ENCODE measurements at regions not wholly inside any gene's neighbourhood (a gene's known extent, or its start where the extent isn't known, plus 50 kb on each side); places are given as distances from the start of the nearest gene placed in this dataset.
"Not testable (repeated sequence)": the region's sequence is repeated elsewhere in the genome, so short reads cannot be mapped to it uniquely, and the experiment has no call there.

DNA sequence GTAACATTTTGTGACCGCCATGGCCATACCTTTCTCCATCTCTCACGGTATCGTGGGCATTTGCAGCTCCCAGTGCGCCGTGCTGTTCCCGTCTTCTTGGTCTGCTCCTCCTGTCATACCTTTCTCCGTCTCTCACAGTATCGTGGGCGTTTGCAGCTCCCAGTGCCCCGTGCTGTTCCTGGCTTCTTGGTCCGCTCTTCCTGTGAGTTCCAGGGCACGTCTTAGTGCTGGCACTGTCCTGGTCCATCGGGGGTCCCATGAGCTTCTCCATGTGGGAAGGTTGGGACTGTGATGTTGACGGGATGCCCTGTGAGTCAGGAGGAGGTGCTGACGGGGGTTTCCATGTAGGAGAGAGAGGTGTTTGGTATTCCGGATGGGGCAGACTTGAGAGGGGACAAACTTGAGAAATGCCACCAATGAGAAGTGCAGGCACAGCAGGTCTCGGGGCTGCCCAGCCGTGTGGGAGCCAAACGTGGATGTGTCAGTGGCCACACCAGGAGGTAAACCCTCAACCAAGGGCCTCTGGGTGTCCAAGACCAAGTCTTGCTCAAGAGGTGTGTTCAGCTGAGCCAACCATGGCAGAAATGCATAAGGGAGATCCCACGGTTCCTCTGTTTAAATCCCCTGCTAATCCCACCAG, 84.7 kb upstream of the TNK2 start:
- H3K4me2 ChIP-seq (ENCODE audit: low read depth, low read length); intact Hi-C loops (cut with micrococcal nuclease; ENCODE audit: unreplicated experiment); H3K4me1 ChIP-seq (ENCODE audit: insufficient read depth, low read length); H3K79me2 ChIP-seq (ENCODE audit: insufficient read depth, low read length); H3K27ac ChIP-seq (ENCODE audit: extremely low read length, insufficient read depth, low read length); ATAC-seq; CTCF ChIA-PET (ENCODE audit: low intra/inter-chr PET ratio, low total read pairs); DNase-seq (ENCODE audit: low spot score); H3K9me3 ChIP-seq (ENCODE audit: low read length); H3K36me3 ChIP-seq (replicated peaks in 1 of 2; ENCODE audit: control insufficient read depth in 1 of 2, insufficient read depth in 2 of 2, low read length in 2 of 2); POLR2A ChIA-PET; H3K9ac ChIP-seq (ENCODE audit: insufficient read depth, low read depth, low read length); H2AFZ ChIP-seq (ENCODE audit: low read length); H3K27me3 ChIP-seq (ENCODE audit: control insufficient read depth in 1 of 2, insufficient read depth in 2 of 2, low read length in 2 of 2); in situ Hi-C loops (cut with HindIII; ENCODE audit: extremely low pct_ligation_motif_present, low pct_unique_long_range_greater_than_20kb); FAIRE-seq; BruUV-seq (replicated peaks); H3K4me3 ChIP-seq (replicated peaks in 1 of 3; ENCODE audit: insufficient read depth in 1 of 3, low read depth in 2 of 3, low read length in 3 of 3); H4K20me1 ChIP-seq (ENCODE audit: insufficient read depth, low read length): not testable (repeated sequence)
- 75% methylated on average over 17 of the region's 20 CpGs for WGBS (ENCODE audit: low lambda C conversion rate)

DNA sequence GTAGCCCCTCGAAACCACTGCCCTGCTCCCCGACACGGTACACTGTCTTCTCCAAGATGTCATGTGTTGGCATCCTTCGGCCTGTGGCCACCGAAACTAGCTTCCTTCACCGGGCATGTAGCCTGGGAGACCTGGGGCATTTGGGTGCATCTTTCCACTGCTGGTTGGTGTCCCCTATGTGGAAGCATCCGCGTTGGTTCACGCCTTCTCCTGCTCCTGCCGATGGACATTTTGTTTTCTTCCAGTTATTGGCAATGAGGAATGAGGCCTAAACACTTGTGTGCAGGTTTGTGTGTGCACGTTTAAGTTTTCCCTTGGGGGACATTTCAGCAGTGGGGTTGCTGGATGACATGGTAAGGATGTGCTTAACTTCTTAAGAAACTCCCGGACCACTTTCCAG, 83.6 kb upstream of the TNK2 start:
- POLR2A ChIA-PET: not testable (repeated sequence)

DNA sequence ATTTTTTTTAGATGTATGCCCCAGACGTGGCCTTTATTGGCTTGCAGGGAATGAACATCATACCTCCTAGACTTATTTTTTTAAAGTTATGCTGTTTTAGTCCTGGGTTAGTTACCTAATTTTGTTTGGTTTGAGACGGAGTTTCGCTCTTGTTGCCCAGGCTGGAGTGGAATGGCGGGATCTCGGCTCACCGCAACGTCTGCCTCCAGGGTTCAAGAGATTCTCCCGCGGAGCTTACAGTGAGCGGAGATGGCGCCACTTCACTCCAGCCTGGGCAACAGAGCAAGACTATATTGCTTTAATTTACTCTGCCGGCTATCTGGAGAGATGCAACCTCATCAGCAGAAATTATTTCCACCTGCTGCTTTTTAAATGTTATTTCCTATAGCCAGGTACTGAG, 82.9 kb upstream of the TNK2 start:
- DNase-seq (ENCODE audit: low spot score); BruUV-seq (replicated peaks); FAIRE-seq; H3K79me2 ChIP-seq (ENCODE audit: insufficient read depth, low read length); CTCF ChIA-PET (ENCODE audit: low intra/inter-chr PET ratio, low total read pairs); H4K20me1 ChIP-seq (ENCODE audit: insufficient read depth, low read length); POLR2A ChIA-PET; ATAC-seq; H3K27ac ChIP-seq (ENCODE audit: extremely low read length, insufficient read depth, low read length); in situ Hi-C loops (cut with HindIII; ENCODE audit: extremely low pct_ligation_motif_present, low pct_unique_long_range_greater_than_20kb); H3K36me3 ChIP-seq (replicated peaks in 1 of 2; ENCODE audit: control insufficient read depth in 1 of 2, insufficient read depth in 2 of 2, low read length in 2 of 2); H3K4me3 ChIP-seq (replicated peaks in 1 of 3; ENCODE audit: insufficient read depth in 1 of 3, low read depth in 2 of 3, low read length in 3 of 3); H2AFZ ChIP-seq (ENCODE audit: low read length); intact Hi-C loops (cut with micrococcal nuclease; ENCODE audit: unreplicated experiment); H3K27me3 ChIP-seq (ENCODE audit: control insufficient read depth in 1 of 2, insufficient read depth in 2 of 2, low read length in 2 of 2); H3K9me3 ChIP-seq (ENCODE audit: low read length); H3K4me1 ChIP-seq (ENCODE audit: insufficient read depth, low read length); H3K9ac ChIP-seq (ENCODE audit: insufficient read depth, low read depth, low read length): not testable (repeated sequence)
- WGBS (ENCODE audit: low lambda C conversion rate): 64% methylated on average over 11 of the region's 12 CpGs
- 0 out of 2 replicates have a peak overlapping the region, but pooled peaks have one; percentile 67 for H3K4me2 ChIP-seq (ENCODE audit: low read depth, low read length)
- TF ChIP-seq, protein P1, sequence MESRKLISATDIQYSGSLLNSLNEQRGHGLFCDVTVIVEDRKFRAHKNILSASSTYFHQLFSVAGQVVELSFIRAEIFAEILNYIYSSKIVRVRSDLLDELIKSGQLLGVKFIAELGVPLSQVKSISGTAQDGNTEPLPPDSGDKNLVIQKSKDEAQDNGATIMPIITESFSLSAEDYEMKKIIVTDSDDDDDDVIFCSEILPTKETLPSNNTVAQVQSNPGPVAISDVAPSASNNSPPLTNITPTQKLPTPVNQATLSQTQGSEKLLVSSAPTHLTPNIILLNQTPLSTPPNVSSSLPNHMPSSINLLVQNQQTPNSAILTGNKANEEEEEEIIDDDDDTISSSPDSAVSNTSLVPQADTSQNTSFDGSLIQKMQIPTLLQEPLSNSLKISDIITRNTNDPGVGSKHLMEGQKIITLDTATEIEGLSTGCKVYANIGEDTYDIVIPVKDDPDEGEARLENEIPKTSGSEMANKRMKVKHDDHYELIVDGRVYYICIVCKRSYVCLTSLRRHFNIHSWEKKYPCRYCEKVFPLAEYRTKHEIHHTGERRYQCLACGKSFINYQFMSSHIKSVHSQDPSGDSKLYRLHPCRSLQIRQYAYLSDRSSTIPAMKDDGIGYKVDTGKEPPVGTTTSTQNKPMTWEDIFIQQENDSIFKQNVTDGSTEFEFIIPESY (CRISPR knock-in tag; IDR thresholded peaks at IDR 0.05): peak; percentile 89

More for the DNA sequence above, 83.6 kb upstream of the TNK2 start:
- H3K27me3 ChIP-seq (ENCODE audit: control insufficient read depth in 1 of 2, insufficient read depth in 2 of 2, low read length in 2 of 2); H3K9ac ChIP-seq (ENCODE audit: insufficient read depth, low read depth, low read length); H3K36me3 ChIP-seq (replicated peaks in 1 of 2; ENCODE audit: control insufficient read depth in 1 of 2, insufficient read depth in 2 of 2, low read length in 2 of 2); FAIRE-seq; in situ Hi-C loops (cut with HindIII; ENCODE audit: extremely low pct_ligation_motif_present, low pct_unique_long_range_greater_than_20kb); DNase-seq (ENCODE audit: low spot score); H2AFZ ChIP-seq (ENCODE audit: low read length); H3K9me3 ChIP-seq (ENCODE audit: low read length); H4K20me1 ChIP-seq (ENCODE audit: insufficient read depth, low read length); H3K4me1 ChIP-seq (ENCODE audit: insufficient read depth, low read length); BruUV-seq (replicated peaks); CTCF ChIA-PET (ENCODE audit: low intra/inter-chr PET ratio, low total read pairs); H3K4me3 ChIP-seq (replicated peaks in 1 of 3; ENCODE audit: insufficient read depth in 1 of 3, low read depth in 2 of 3, low read length in 3 of 3); H3K4me2 ChIP-seq (ENCODE audit: low read depth, low read length); ATAC-seq; H3K79me2 ChIP-seq (ENCODE audit: insufficient read depth, low read length); H3K27ac ChIP-seq (ENCODE audit: extremely low read length, insufficient read depth, low read length); intact Hi-C loops (cut with micrococcal nuclease; ENCODE audit: unreplicated experiment): not testable (repeated sequence)
- 86% methylated on average over 12 of the region's 12 CpGs for WGBS (ENCODE audit: low lambda C conversion rate)
